WTC11 (cell line): ENCODE measurements at regions not wholly inside any gene's neighbourhood (a gene's known extent, or its start where the extent isn't known, plus 50 kb on each side); places are given as distances from the start of the nearest gene placed in this dataset.

Source experiments
- CREB1 ChIP-seq: sonication (generic); formaldehyde crosslinking; IDR thresholded peaks from 2 replicates; pipeline ENCODE4 v1.8.0; 2023; ENCODE audit warnings: mild to moderate bottlenecking, missing genetic modification reagents
- CTCF ChIP-seq: fragments of 200-600 bp; IDR thresholded peaks from 2 replicates; pipeline ENCODE4 v1.8.0; 2022; ENCODE audit warnings: antibody characterized with exemption
- E2F1 ChIP-seq: sonication (generic); formaldehyde crosslinking; IDR thresholded peaks from 2 replicates; pipeline ENCODE4 v1.8.0; 2022; ENCODE audit warnings: mild to moderate bottlenecking, missing genetic modification reagents
- HMGXB4 ChIP-seq: sonication (generic); formaldehyde crosslinking; IDR thresholded peaks from 2 replicates; pipeline ENCODE4 v1.8.1; 2023; ENCODE audit warnings: mild to moderate bottlenecking, moderate library complexity, missing genetic modification reagents
- IRF1 ChIP-seq: sonication (generic); formaldehyde crosslinking; IDR thresholded peaks from 2 replicates; pipeline ENCODE4 v1.8.0; 2023; ENCODE audit warnings: missing genetic modification reagents
- NFYB ChIP-seq: sonication (generic); formaldehyde crosslinking; conservative IDR thresholded peaks from 2 replicates; pipeline ENCODE4 v1.8.0; 2022; ENCODE audit warnings: low read depth, missing genetic modification reagents
- ZNF396 ChIP-seq: fragments of 250-450 bp; sonication (Bioruptor Pico); IDR thresholded peaks from 2 replicates; pipeline ENCODE4 v1.8.0; 2021; ENCODE audit warnings: mild to moderate bottlenecking, moderate library complexity, borderline replicate concordance

GRCh38 chr14:76951166-76951565 is 77.3 kb downstream of the IRF2BPL start:
- TF ChIP-seq CTCF (no peak), E2F1 (CRISPR knock-in tag) (no peak), ZNF396 (no peak), NFYB (CRISPR knock-in tag) (no peak), CREB1 (CRISPR knock-in tag) (no peak), HMGXB4 (CRISPR knock-in tag) (no peak), IRF1 (no peak)
